Activated naive CD8-positive, alpha-beta T cell treated with anti-CD3 and anti-CD28 coated beads for 36 hours (primary cell): ENCODE measurements at regions not wholly inside any gene's neighbourhood (a gene's known extent, or its start where the extent isn't known, plus 50 kb on each side); places are given as distances from the start of the nearest gene placed in this dataset.

Experiments used
- DNase-seq: peaks from one replicate; pipeline ENCODE4 v3.0.0; 2021
- H3K27ac Mint-ChIP-seq: one replicate; pipeline ENCODE4 v1.8.0; 2022; ENCODE audit warnings: mild to moderate bottlenecking, moderate library complexity, mixed read lengths
- H3K27me3 Mint-ChIP-seq: one replicate; pipeline ENCODE4 v1.8.0; 2022; ENCODE audit warnings: mild to moderate bottlenecking, mixed read lengths
- H3K36me3 Mint-ChIP-seq: one replicate; pipeline ENCODE4 v1.8.0; 2021; ENCODE audit warnings: mild to moderate bottlenecking, mixed read lengths
- H3K4me1 Mint-ChIP-seq: one replicate; pipeline ENCODE4 v1.8.0; 2021; ENCODE audit warnings: mixed read lengths
- H3K4me3 Mint-ChIP-seq: one replicate; pipeline ENCODE4 v1.8.0; 2022; ENCODE audit warnings: mild to moderate bottlenecking, moderate library complexity, mixed read lengths
- H3K9me3 Mint-ChIP-seq: one replicate; pipeline ENCODE4 v1.8.0; 2022; ENCODE audit warnings: mixed read lengths

DNA sequence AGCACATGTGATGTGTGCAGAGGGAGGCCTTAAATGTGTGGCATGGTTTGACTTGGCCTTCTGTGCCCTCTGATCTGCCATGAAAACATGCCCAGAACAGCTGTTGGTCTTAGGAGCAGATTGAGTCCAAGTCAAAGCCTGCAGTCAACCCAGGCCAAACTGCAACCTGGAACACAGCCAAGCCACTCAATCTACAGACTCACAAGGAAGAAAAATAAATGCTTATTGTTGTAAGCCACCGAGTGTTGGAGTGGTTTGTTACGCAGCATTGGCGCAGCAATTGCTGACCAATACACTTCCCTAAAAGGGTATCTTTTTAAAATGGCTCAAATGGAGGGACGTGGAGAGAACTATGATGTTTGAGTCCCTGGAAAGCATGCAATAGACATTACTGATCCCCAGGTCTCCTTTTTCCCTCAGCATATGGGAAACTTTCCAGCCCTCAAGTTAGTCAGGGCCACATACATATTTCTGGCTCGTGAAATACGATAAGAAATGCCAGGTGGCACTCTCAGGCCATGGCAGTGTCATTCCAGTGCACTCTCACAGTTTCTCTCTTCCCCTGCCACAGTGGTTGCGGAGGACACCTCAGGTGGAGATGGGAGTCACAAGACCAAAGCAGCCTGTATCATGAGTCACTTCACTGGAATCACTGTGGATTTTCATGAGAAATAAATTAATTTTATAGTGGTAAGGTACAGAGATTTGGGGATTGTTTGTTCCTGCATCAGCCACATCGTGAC is 168.0 kb upstream of the ZNF618 start:
- peaks cover 5% of the 10 kb centered on the region for H3K27me3 Mint-ChIP-seq
- no peak overlapping the region for H3K4me3 Mint-ChIP-seq
- no peak overlapping the region for H3K27ac Mint-ChIP-seq
- H3K36me3 Mint-ChIP-seq: no peaks in the 10 kb centered on the region
- peaks cover 4% of the 10 kb centered on the region for H3K9me3 Mint-ChIP-seq
- no peaks in the 10 kb centered on the region for H3K4me1 Mint-ChIP-seq
- DNase-seq: no peak

DNA sequence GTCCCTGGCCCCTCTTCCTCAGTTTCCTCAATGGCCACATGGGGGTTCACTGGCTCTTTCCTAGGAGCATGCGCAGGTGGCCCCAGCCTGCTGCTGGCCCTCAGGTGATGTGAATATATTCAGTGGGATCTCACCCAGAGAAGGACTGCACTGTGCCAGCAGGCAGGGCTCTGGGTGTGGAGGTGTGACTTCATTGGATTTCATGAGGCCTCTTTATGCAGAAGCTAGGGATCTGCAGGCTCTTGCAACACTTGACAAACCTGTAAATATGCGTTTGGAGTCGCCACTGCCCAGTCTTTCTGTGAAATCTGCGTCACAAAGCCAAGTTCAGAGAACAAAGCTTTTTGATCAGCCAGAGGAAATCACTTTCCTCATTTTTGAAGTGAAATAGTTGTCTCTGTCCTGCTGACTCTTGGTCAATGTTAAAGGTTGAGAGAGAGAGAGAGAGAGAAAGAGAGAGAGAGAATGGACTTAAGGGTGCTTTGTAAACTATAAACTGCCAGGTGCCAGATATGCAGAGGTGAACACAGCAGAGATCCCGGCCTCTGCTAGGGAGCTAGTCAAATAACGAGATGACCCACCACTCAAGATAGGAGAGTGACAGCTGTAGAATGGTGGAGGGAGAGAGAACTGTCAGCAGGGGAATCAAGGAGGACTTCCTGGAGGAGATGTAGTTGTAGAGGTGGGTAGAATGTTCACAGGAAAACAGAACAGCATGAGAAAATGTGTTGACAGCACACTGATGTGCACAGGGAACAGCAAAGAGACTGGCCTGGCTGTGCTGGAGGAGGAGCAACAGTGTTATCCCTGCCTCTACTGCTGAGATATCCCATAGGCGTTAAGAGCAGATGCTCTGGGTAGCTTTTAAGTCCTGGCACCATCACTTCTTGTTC is 167.0 kb upstream of the ZNF618 start:
- H3K4me1 Mint-ChIP-seq: no peaks in the 10 kb centered on the region
- peaks cover 5% of the 10 kb centered on the region for H3K27me3 Mint-ChIP-seq
- no peaks in the 10 kb centered on the region for H3K36me3 Mint-ChIP-seq
- H3K9me3 Mint-ChIP-seq: peaks cover 4% of the 10 kb centered on the region
- DNase-seq: no peak
- H3K27ac Mint-ChIP-seq: no peak overlapping the region
- H3K4me3 Mint-ChIP-seq: no peak overlapping the region

DNA sequence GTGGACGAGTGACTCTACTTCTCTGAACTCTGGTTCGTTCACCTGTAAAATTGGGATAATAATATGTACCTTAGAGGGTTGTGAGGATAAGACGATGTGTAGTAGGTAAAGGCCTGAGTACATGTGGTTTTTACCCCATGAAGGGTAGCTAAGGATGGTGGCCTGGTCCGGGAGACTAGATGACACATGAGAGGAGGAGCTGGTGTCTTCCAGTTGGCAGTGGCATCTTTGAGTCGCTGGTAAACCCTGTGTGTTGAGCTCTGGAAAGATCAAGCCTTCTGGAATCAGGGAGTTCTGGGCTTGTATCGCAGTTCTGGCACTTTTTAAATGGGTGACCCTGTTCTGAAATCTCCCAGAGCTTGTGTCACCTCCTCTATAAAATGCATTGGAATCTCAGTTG is 166.4 kb upstream of the ZNF618 start:
- H3K9me3 Mint-ChIP-seq: peaks cover 8% of the 10 kb centered on the region
- H3K27ac Mint-ChIP-seq: no peak overlapping the region
- no peak overlapping the region for H3K4me3 Mint-ChIP-seq
- H3K4me1 Mint-ChIP-seq: no peaks in the 10 kb centered on the region
- H3K27me3 Mint-ChIP-seq: peaks cover 5% of the 10 kb centered on the region
- no peak for DNase-seq
- H3K36me3 Mint-ChIP-seq: no peaks in the 10 kb centered on the region

DNA sequence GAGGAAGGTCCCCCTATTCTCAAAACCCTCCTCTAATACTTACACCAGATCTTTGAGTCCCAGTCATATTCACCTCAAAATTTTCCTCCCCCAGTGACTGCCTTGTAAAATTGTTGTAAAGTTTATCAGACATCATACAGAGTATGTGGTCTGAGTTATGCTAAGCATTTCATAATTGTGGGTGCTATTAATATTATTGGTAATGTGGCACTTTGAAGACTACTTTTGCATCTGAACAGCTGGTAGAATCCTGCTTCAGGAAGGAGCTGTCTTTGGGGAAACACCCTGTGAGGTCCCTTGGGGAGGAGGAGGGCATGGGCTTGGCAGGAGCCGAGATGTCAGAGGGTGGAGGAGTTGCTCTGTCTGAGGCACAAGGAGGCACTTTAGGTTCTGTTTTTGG is 164.9 kb upstream of the ZNF618 start:
- H3K9me3 Mint-ChIP-seq: peaks cover 16% of the 10 kb centered on the region
- no peaks in the 10 kb centered on the region for H3K4me1 Mint-ChIP-seq
- H3K27ac Mint-ChIP-seq: no peak overlapping the region
- H3K27me3 Mint-ChIP-seq: peaks cover 5% of the 10 kb centered on the region
- no peak overlapping the region for H3K4me3 Mint-ChIP-seq
- no peak for DNase-seq
- H3K36me3 Mint-ChIP-seq: no peaks in the 10 kb centered on the region

DNA sequence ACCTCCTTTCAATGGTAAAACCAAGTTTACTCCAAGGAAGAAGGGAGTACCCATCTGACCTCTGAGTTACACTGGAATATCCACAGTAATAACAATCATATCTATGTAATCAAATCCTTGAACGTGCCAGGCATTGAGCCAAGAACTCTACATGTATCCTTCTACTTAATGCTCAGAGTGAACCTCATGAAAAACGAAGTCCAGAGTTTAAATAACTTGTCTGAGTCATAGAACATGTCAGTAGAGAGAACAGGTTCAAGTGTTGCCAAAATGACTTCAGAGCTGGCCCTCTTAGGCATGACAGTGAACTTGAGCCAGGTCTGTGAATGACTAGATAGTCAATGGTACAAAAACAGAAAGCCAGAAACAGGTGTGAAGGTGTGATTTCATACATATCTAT is 164.1 kb upstream of the ZNF618 start:
- H3K36me3 Mint-ChIP-seq: no peaks in the 10 kb centered on the region
- no peak overlapping the region for H3K27ac Mint-ChIP-seq

DNA sequence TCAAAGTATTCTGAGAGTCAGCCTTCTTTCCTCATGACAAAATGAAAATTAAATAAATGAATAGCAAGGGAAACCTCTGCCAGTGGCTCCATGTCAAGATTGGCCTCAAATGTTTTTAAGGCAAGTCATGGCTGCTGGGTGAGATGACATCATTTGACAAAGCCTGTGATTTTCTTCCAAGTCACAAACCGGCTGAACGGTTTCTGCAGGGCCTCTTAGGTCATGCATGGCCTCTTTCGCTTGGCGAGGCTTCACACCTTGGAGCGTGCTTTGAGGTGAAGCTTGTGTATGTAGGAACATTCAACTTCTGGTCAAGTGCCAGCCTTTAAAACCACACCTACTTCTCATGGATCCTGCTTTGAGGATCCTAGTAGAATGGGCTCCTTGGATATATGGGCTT is 161.0 kb upstream of the ZNF618 start:
- H3K4me3 Mint-ChIP-seq: no peak overlapping the region
- H3K27ac Mint-ChIP-seq: no peak overlapping the region
- no peaks in the 10 kb centered on the region for H3K36me3 Mint-ChIP-seq
- DNase-seq: no peak
- peaks cover 15% of the 10 kb centered on the region for H3K9me3 Mint-ChIP-seq
- no peaks in the 10 kb centered on the region for H3K4me1 Mint-ChIP-seq
- H3K27me3 Mint-ChIP-seq: peaks cover 10% of the 10 kb centered on the region

More for the DNA sequence above, 164.1 kb upstream of the ZNF618 start:
- peaks cover 5% of the 10 kb centered on the region for H3K27me3 Mint-ChIP-seq
- no peak for DNase-seq
- no peak overlapping the region for H3K4me3 Mint-ChIP-seq
- no peaks in the 10 kb centered on the region for H3K4me1 Mint-ChIP-seq
- peaks cover 18% of the 10 kb centered on the region for H3K9me3 Mint-ChIP-seq

DNA sequence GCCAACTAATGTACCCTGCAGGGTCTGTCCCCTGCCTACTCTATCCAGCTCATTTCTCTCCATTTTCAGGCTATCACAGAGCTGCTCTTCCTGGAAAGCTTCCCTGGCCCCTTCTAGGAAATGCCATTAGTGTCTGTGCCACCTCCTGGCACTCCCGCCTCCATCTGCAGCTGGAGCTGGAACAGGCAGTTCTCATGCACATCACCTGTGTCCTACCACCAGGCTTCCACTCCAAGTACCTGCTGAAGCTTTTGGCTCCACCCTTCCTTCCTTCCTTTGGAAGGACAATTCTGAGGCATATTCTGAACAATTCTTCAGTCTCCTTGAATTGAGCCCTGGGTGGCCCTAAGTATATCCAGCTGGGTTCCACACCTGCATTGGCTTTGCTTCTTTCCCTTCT is 156.2 kb upstream of the ZNF618 start:
- Mint-ChIP-seq H3K4me1 (no peaks in the 10 kb centered on the region), H3K9me3 (peaks cover 14% of the 10 kb centered on the region), H3K4me3 (no peak overlapping the region), H3K27me3 (peaks cover 16% of the 10 kb centered on the region), H3K27ac (no peak overlapping the region), H3K36me3 (no peaks in the 10 kb centered on the region)
- no peak for DNase-seq

DNA sequence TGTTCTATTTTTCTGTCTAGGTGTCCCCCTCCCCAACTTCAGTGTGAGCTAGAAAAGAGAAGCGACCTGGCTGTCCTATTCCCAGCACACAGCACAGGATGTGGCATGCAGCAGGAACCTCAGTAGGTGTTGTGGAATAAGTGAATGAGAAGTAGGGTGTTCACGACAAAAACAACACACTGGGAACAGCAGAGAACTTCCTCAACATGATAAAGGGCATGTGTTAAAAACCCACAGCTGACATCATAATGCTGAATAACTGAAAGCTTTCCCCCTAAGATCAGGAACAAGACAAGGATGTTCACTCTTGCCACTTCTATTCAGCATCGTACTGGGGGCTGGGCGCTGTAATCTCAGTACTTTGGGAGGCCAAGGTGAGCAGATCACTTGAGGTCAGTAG is 155.6 kb upstream of the ZNF618 start:
- Mint-ChIP-seq H3K4me3 (no peak overlapping the region), H3K27ac (no peak overlapping the region)

DNA sequence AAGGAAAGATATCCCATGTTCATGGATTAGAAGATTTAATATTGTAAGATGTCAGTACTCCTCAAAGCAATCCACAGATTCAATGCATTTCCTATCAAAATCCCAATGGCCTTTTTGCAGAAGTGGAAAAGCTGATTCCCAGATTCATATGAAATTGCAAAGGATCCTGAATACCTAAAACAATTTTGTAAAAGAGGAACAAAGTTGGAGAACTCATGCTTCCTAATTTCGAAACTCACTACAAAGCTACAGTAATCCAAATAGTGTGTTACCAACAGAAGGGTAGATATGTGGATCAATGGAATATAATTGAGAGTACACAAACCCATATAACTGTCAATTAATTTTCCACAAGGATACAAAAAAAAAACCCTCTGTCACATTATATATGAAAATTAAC is 154.3 kb upstream of the ZNF618 start:
- no peak for DNase-seq
- peaks cover 4% of the 10 kb centered on the region for H3K9me3 Mint-ChIP-seq
- H3K4me1 Mint-ChIP-seq: no peaks in the 10 kb centered on the region
- peaks cover 21% of the 10 kb centered on the region for H3K27me3 Mint-ChIP-seq
- no peak overlapping the region for H3K27ac Mint-ChIP-seq
- H3K36me3 Mint-ChIP-seq: no peaks in the 10 kb centered on the region
- H3K4me3 Mint-ChIP-seq: no peak overlapping the region

More for the DNA sequence above, 155.6 kb upstream of the ZNF618 start:
- Mint-ChIP-seq H3K9me3 (peaks cover 12% of the 10 kb centered on the region), H3K36me3 (no peaks in the 10 kb centered on the region), H3K27me3 (peaks cover 16% of the 10 kb centered on the region), H3K4me1 (no peaks in the 10 kb centered on the region)
- no peak for DNase-seq

DNA sequence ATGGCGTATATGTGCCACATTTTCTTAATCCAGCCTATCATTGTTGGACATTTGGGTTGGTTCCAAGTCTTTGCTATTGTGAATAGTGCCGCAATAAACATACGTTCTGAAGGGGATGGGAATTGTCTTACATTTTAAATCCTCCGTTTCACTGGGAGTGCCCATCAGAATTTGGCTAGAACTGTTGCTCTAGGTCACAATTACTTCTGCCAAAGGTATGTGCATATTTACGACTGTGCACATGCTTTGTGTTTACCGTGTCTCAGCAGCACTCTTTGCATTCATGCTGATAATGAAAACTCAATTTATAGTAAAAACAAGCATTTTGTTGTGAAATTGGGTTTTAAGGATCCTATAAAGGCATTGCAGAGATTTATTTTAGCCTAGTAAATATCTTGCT is 151.9 kb upstream of the ZNF618 start:
- DNase-seq: no peak
- no peak overlapping the region for H3K4me3 Mint-ChIP-seq
- H3K9me3 Mint-ChIP-seq: peaks cover 7% of the 10 kb centered on the region
- peaks cover 15% of the 10 kb centered on the region for H3K27me3 Mint-ChIP-seq
- no peak overlapping the region for H3K27ac Mint-ChIP-seq
- no peaks in the 10 kb centered on the region for H3K4me1 Mint-ChIP-seq
- H3K36me3 Mint-ChIP-seq: no peaks in the 10 kb centered on the region

DNA sequence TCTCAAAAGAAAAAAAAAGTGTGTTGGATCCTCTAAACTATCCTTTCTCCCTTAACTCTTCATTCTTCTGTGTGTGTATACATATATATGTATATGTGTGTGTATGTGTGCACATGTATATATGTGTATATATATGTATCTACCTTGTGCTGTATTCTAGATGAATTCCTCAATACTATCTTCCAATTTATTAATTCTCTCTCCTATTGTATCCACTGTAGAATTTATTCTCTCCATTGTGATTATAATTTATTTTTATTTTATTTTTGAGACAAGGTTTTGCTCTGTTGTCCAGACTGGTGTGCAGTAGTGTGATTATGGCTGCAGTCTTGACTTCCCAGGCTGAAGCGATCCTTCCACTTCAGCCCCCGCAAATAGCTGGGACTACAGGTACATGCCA is 147.1 kb upstream of the ZNF618 start:
- no peaks in the 10 kb centered on the region for H3K36me3 Mint-ChIP-seq
- H3K9me3 Mint-ChIP-seq: peaks cover 11% of the 10 kb centered on the region
- no peaks in the 10 kb centered on the region for H3K4me1 Mint-ChIP-seq
- no peak overlapping the region for H3K4me3 Mint-ChIP-seq
- H3K27me3 Mint-ChIP-seq: peaks cover 24% of the 10 kb centered on the region
- no peak overlapping the region for H3K27ac Mint-ChIP-seq
- DNase-seq: no peak

DNA sequence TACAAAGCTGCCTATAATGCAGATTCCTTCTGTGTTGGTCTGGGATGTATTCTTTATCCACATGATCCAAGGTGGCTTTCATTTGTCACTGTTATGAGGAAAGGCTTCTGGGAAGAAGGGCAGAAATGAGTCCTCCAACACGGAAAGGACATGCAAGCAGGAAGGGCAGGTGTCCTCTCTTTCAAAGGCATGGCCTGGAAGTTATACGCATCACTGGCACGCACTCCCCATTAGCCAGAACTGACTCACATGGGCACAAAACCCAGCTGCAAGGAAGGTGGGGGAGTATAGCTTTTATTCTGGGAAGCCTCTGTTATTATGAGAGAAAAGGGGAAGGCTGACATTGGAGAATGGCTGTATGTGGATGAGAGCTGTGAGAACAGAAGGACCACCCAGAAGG is 141.3 kb upstream of the ZNF618 start:
- Mint-ChIP-seq H3K27me3 (peaks cover 28% of the 10 kb centered on the region), H3K27ac (no peak overlapping the region)

DNA sequence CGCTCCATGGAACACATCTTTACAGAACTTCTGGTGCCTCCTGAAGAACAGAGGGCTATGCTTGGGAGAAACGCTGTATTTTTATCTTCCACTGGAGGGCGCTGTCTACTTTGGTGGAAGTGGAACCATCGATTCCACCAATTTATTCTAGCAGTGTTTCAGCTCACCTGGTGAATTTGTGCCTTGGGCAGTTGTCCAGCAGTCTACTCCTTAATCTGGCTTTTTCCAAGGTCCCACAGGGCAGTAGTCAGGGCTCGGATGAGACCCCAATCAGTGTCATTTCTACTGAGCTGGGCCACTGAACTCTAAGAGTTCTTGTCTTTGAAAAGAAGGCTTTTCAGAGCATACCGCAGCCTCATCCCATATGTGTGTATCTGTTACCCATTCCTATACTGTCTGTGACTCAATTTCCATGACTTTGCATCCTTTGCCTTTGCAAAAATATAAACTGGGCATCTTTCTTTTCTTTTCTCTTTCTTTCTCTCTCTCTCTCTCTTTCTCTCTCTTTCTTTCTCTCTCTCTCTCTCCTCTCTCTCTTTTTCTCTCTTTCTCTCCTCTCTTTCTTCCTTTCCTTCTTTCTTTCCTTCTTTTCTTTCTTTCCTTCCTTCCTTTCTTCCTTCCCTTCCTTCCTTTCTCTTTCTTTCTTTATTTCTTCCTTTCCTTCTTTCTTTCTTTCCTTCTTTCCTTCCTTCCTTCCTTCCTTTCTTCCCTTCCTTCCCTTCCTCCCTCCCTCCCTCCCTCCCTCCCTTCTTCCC is 138.4 kb upstream of the ZNF618 start:
- peak; percentile 24 for DNase-seq
- Mint-ChIP-seq H3K9me3 (peaks cover 3% of the 10 kb centered on the region), H3K4me1 (no peaks in the 10 kb centered on the region), H3K27me3 (peaks cover 39% of the 10 kb centered on the region), H3K36me3 (no peaks in the 10 kb centered on the region), H3K4me3 (no peak overlapping the region), H3K27ac (no peak overlapping the region)

More for the DNA sequence above, 141.3 kb upstream of the ZNF618 start:
- Mint-ChIP-seq H3K4me1 (no peaks in the 10 kb centered on the region), H3K4me3 (no peak overlapping the region), H3K9me3 (peaks cover 8% of the 10 kb centered on the region), H3K36me3 (no peaks in the 10 kb centered on the region)
- DNase-seq: no peak

DNA sequence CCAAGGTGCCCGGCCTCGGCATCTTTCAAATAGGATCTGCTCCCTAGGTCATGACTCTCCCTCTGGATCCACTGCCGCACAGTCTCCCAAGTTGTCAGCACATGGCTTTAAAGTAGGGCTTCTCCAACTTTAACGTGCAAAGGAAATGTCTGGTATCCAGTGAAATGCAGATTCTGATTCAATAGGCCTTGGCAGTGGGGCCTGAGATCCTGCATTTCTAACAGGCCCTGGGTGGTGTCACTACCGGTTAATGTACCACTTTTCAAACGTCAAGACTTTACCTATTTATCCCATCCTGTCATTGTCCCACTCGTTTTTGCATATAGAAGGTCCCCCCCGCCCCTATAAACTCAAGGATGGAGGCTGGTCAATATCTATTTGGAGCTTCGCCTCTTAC is 137.6 kb upstream of the ZNF618 start:
- Mint-ChIP-seq H3K4me3 (no peak overlapping the region), H3K36me3 (no peaks in the 10 kb centered on the region), H3K4me1 (no peaks in the 10 kb centered on the region), H3K9me3 (peaks cover 3% of the 10 kb centered on the region), H3K27ac (no peak overlapping the region), H3K27me3 (peaks cover 38% of the 10 kb centered on the region)
- no peak for DNase-seq
